Bone marrow (tissue), 2 donors: ENCODE measurements at regions not wholly inside any gene's neighbourhood (a gene's known extent, or its start where the extent isn't known, plus 50 kb on each side); places are given as distances from the start of the nearest gene placed in this dataset.

ENCODE experiments used
- DNase-seq, 2 donors: peaks; one replicate each; lab custom pipeline; 2025; lab: John Stamatoyannopoulos, UW

GRCh38 chr13:74485757-74486156, 351.6 kb upstream of the KLF12 start:
- no peak for DNase-seq

- DNase-seq: no peak
Measured at GRCh38 chr13:74479124-74479523, 344.9 kb upstream of the KLF12 start.

DNA sequence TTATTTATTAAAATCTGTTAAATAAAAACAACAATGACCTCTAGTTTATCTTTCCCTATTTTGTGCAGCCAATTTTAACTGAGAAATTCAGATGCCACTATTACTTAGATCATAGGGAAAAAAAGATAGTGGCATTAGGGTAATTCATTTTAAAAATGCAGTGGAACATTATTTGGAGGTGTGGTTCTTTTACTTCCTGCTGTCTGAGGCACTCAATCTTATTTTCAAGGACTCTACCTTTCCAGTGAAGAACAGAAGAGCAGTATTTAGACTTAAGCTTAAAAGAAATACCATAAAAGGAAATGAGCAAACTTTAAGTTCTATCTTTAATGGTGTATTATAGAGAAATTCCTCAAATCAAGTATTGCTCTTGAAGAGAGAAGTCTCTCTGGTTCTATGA, 342.6 kb upstream of the KLF12 start:
- no peak for DNase-seq

DNA sequence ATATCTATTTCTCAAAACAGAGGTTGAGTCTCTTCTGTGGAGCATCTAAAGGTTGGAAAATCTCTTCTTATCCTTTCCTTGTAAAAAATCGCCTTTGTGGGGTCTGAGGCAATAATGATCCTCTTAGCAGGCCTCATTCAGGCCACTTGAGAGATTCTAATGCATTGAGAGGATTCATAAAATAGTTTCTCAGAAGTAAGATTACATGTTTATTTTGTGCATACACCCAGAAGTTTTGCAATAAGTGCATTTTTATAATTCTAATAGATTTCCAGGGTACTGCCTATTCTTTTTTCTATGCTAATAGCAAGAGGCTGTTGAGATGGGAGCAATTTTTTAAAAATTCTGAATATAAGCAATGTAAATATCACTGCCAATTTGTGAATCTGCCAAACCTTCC, 342.2 kb upstream of the KLF12 start:
- DNase-seq: no peak

- DNase-seq: no peak
Measured at GRCh38 chr13:74466864-74467263, 332.7 kb upstream of the KLF12 start.

GRCh38 chr13:74466020-74466419, 331.8 kb upstream of the KLF12 start:
- no peak for DNase-seq

- no peak for DNase-seq
Measured at GRCh38 chr13:74465271-74465670, 331.1 kb upstream of the KLF12 start.

DNA sequence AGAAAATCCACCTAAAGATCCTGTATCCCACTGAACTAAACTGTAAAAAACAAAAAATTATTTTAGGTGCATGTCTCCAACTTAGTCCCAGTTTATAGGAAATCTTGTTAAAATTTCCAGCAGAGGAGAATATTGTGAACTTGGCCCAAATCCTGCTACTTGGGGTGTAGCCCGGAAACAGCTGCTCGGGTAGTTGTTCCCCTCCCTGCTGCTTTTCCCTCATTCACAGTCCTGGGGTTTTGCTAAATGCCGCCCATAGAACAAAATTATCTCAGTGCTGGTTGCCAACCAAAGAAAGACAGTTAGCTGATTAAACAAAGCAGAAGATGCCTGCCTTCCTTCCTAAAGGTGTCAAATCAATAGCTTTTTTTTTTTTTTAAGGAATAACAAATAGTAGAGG, 330.5 kb upstream of the KLF12 start:
- no peak for DNase-seq

DNA sequence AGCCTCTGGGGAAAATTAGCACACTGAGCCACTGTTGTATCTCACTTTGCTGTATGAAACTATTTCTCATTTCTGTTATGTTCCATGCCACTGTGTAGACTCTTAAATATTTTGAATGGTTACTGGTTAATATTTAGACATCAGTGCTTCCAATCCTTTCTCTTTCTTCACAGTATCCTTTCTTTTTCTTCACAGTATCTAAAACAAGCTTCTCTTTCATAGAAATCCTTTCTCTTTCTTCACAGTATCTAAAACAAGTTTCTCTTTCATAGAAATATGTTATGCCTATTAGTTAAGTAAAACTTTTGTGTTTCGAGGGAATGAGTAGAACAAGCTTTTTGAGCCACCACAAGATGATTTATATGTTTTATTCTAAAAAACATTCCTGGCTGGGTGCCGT, 326.8 kb upstream of the KLF12 start:
- no peak for DNase-seq

DNA sequence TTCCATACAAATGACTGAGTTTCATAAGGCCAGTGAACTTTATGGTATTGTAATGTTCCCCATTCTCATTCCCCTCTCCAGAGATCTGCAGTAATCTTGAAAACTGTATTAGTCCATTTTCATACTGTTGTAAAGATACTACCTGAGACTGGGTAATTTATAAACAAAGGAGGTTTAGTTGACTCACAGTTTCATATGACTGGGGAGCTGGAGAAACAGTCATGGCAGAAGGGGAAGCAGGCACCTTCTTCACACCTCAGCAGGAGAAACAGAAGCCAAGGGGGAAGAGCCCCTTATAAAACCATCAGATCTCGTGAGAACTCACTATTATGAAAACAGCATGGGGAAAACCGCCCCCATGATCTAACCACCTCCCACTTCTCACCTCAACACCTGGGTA, 318.7 kb upstream of the KLF12 start:
- no peak for DNase-seq

- no peak for DNase-seq
Measured at GRCh38 chr13:74452176-74452575, 318.0 kb upstream of the KLF12 start.

DNA sequence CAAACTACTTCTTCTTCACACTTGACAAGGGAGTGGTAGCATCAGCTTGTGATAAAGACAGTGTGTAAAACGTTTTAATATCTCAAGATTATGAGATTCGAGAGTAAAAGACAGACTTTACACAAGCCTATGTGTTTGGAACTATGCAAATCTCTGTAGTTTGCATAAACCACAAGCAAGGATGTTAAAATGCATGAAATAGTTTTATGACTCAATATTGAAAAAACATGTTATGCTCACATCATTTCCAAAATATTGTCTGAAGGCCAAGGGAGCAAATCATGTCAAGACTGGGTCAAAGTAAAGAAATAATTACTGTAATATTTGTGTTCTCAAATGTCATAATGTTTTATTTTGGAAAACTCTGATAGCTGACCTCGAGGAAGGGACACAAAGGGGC, 316.8 kb upstream of the KLF12 start:
- no peak for DNase-seq

- DNase-seq: no peak
Measured at GRCh38 chr13:74450525-74450845, 316.3 kb upstream of the KLF12 start.

DNA sequence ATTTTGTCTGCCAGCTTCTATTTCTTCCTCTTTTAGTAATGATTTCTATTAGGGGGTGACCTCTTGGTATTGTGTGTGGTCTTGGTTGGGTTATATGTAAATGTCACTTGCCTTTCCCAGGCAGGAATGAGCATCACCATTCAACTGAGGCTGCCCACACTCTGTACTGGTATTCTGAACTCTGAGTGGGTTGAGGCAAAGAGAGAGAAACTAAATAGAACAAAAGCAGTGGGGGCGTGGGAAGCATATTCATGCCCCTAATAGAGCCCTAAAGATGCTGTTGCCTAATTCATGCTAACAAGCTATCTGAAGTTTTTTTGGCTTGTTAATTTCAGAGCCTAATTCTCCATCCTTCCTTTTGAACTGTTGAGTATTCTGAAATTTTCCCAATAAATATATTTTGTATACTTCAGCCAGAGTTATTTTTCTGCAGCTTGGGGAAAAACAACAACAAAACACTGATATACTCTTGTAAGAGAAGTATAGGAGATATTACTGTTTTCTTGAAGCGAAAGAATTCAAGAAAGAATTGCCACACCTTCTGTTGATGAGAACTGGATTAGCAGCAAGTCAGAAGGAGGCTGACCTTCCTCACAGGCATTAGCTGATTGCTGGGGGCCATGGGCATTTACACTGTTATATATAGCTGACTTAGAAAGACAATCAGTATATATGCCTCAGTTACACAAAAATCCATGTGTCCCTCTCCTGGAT, 315.8 kb upstream of the KLF12 start:
- DNase-seq: no peak

DNA sequence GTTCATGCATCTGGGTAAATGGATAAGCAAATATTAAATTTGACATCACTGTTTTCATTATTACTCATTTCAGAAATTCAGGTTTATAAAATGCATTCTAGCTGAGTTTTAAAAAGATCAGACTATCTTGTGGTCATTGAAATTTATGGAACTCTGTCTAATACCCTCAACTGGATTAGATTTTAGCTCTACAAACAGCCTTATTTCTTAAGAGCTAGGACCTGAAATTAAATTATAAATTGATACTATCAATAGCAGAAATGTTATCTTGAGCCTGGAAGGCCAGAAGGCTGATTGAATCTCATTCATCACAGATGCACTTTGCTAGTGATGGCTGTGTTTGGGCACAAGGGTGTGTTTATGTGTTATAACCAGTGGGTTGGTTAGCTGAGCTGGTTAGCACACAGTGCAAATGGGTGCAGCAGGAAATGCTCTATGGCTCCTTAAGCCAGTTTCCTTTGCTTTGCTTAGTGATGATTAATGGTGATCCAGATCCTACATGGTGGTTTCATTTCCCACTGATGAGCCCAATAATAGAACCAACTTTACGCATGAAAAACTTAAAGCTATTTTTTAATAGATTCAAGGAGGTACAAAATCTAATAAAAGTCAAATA, 310.8 kb upstream of the KLF12 start:
- DNase-seq: no peak

DNA sequence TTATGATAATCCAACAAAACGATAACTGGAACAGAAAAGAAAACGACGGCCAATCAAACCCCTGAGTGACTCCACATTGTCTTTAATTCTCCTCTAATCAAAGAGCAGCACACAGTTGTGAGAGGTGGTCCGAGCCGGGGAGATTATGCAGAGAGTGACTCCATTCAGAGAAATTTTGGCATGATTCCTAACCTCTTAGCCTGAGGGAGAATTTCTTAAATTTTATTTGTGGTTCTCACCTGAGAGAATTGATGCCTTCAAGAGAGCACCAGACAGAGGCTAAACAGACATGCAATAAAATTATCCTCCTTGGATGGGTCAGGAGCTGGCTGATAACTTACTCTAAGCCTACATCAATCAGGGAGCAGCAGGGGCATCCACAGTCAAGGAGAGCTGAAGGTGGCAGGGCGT, 310.0 kb upstream of the KLF12 start:
- DNase-seq: no peak

DNA sequence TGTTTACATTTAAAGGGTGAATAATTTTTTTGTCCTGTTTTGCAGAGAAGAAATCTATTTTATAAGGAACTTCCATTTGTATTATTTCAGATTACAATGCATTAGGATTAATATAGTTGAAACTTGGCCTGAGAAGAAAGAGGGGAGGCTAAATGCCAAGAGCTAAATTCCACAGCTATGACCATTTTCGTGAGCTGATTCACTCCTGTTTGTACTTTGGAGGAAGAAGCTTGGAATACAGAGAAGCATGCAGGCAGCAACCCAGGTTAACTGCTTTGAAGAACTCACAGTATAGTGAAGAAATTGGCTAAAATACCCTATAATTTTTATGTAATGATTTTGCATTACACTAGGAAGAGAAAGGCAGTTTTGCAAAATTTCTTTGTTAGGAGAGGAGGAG, 309.4 kb upstream of the KLF12 start:
- DNase-seq: no peak

GRCh38 chr13:74442751-74443150, 308.5 kb upstream of the KLF12 start:
- no peak for DNase-seq

- DNase-seq: no peak
Measured at GRCh38 chr13:74438901-74439300, 304.7 kb upstream of the KLF12 start.

DNA sequence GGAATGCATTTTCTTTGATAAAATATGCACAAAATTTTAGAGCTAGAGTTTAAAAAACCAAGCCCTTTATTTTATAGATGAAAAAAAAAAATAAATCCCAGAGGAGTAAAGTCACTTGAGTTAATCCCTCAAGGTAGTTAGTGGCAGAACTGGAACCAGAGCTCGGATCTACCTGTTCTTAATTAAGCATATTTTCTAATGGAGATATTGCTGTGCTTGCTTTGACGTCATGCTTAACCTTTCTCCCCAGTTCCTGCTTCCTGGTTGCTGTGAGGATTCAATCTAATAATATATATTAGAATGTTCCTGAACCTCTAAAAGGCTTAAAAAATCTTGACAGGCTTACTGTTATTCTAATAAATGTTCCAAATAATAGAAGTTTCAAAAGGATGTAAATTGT, 300.6 kb upstream of the KLF12 start:
- DNase-seq: no peak

GRCh38 chr13:74424455-74424854, 290.3 kb upstream of the KLF12 start:
- DNase-seq: no peak

DNA sequence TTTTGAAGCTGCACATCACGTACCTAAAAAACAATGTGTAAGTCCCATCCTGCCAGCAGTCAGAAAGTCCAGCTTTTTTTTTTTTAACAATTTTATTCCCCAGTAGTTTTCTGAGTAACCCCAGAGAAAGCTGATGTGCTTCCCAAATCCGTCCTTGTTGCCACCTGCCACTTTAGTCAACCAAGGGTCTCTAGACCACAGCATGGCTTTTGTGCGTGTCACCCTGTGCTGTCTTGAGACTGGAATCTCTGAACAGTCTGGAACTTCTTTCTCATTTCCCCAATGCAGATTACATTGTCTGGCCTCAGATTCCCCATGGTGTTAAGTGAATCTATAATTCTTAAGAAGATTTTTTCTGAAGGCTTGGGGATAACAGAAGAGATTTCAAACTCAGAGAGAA, 289.2 kb upstream of the KLF12 start:
- no peak for DNase-seq

- no peak for DNase-seq
Measured at GRCh38 chr13:74414458-74414857, 280.3 kb upstream of the KLF12 start.

DNA sequence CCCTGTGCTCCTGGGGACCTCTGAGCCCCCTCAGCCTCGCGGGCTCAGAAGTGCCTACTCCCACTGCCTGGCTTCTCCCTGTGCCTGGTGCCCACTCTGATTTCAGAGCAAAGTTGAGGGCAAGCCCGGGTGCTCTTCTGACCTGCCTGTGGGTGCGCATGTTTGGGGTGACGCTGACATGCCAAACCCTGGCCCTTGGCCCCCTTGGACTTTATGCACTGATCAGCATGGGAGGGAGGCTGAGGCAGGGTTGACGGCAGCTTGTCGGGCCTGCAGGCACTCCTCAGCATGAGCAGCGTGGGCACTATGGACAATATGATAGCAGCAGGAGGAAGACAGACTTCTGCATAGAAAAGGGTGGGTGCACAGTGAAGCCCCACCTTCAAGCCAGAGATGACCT, 279.3 kb upstream of the KLF12 start:
- DNase-seq: no peak
